SH-SY5Y (cell line): ENCODE measurements at regions not wholly inside any gene's neighbourhood (a gene's known extent, or its start where the extent isn't known, plus 50 kb on each side); places are given as distances from the start of the nearest gene placed in this dataset.

Source experiments
- GATA2 ChIP-seq: IDR thresholded peaks from 2 replicates; pipeline ENCODE4 v1.6.1; 2011; ENCODE audit warnings: mild to moderate bottlenecking, low read depth, low read length
- GATA3 ChIP-seq: IDR thresholded peaks from 2 replicates; pipeline ENCODE4 v1.6.1; 2011; ENCODE audit warnings: low read depth, mild to moderate bottlenecking, low read length, moderate library complexity

DNA sequence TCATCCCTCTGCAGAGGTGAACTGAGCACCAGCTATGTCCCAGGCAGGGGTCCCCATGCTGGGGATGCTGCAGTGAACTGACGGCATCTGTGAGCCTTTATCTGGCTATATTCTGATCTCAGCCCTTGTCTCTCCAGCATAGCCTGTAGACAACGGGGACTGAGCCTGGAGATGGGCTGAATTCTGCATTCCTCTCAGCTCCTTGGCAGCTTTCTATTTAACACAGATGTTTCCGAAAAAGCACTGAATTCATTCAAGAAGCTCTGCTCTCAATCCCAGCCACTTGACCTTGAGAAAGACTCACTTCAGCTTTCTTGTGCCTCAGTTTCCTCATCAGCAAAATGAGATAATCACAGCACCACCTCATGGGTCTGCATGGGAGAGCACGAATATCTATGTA lies 204.4 kb upstream of the PMEPA1 start:
- TF ChIP-seq GATA2 (no peak), GATA3 (no peak)
